ENCODE measurements at regions not wholly inside any gene's neighbourhood (a gene's known extent, or its start where the extent isn't known, plus 50 kb on each side); places are given as distances from the start of the nearest gene placed in this dataset.

DNA sequence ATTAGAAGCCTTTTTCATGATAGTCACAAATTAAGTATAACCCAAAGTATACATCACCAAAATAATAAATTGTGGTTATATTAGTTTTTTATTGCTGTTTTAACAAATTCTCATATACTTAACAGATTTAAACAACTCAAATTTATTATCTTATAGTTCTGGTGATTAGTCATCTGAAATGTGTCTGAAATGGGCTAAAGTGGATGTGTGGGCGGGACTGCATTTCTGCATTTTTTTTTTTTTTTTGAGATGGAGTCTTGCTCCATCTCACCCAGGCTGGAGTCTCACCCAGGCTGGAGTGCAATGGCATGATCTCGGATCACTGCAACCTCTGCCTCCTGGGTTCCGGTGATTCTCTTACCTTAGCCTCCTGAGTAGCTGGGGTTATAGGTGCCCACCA lies 891.5 kb upstream of the CELF2 start:
- no peaks in the 10 kb centered on the region for H3K9me3 ChIP-seq (ENCODE audit: control insufficient read depth, low read length)
- no peak overlapping the region for H3K4me3 ChIP-seq (ENCODE audit: extremely low read depth, insufficient read depth, low read length, poor library complexity, severe bottlenecking)
- H3K4me1 ChIP-seq (ENCODE audit: control insufficient read depth, insufficient read depth, low read length, poor library complexity, severe bottlenecking) = no peaks in the 10 kb centered on the region
- WGBS, 2 experiments (ENCODE audit: insufficient coverage in 2 of 2) = 67 to 94% methylated on average over 1 to 2 of the region's 3 CpGs
- H3K27ac ChIP-seq (ENCODE audit: low read depth, low read length, severe bottlenecking) = no peak overlapping the region
- H3K36me3 ChIP-seq (ENCODE audit: control insufficient read depth, insufficient read depth, low read length) = no peaks in the 10 kb centered on the region

DNA sequence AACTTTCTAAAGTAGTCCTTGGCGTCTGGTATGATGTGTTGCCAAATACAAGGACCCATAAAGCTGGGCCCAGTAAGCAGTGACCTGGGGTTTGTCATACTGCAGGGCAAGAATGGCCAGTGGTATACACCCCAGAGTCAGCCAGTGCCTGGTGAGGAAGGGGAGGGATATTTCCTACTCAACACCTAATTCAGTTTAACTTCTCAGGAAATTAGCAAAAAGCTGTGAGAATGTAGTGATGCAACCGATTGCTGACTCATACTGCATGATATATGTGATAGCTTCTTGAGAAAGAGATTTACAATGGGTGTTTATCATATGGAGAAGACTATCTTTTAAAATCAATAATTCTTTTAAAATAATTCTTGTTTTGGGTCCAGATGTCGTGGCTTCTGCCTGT lies 889.3 kb upstream of the CELF2 start:
- Histone ChIP-seq H3K36me3 (ENCODE audit: control insufficient read depth, insufficient read depth, low read length) (no peaks in the 10 kb centered on the region), H3K4me3 (ENCODE audit: extremely low read depth, insufficient read depth, low read length, poor library complexity, severe bottlenecking) (no peak overlapping the region), H3K9me3 (ENCODE audit: control insufficient read depth, low read length) (no peaks in the 10 kb centered on the region), H3K27ac (ENCODE audit: low read depth, low read length, severe bottlenecking) (no peak overlapping the region), H3K4me1 (ENCODE audit: control insufficient read depth, insufficient read depth, low read length, poor library complexity, severe bottlenecking) (no peaks in the 10 kb centered on the region)
- 68 to 100% methylated on average over 2 of the region's 3 CpGs for WGBS, 2 experiments (ENCODE audit: insufficient coverage in 2 of 2)

- WGBS, 2 experiments (ENCODE audit: insufficient coverage in 2 of 2) = no CpG with 5 or more reads among the region's 2 CpGs
- H3K36me3 ChIP-seq (ENCODE audit: control insufficient read depth, insufficient read depth, low read length) = no peaks in the 10 kb centered on the region
- no peak overlapping the region for H3K27ac ChIP-seq (ENCODE audit: low read depth, low read length, severe bottlenecking)
- H3K4me3 ChIP-seq (ENCODE audit: extremely low read depth, insufficient read depth, low read length, poor library complexity, severe bottlenecking) = no peak overlapping the region
- no peaks in the 10 kb centered on the region for H3K4me1 ChIP-seq (ENCODE audit: control insufficient read depth, insufficient read depth, low read length, poor library complexity, severe bottlenecking)
- no peaks in the 10 kb centered on the region for H3K9me3 ChIP-seq (ENCODE audit: control insufficient read depth, low read length)
Observed at GRCh38 chr10:10130686-10131085, 887.0 kb upstream of the CELF2 start.

- Histone ChIP-seq H3K4me3 (ENCODE audit: extremely low read depth, insufficient read depth, low read length, poor library complexity, severe bottlenecking) (no peak overlapping the region), H3K9me3 (ENCODE audit: control insufficient read depth, low read length) (no peaks in the 10 kb centered on the region), H3K4me1 (ENCODE audit: control insufficient read depth, insufficient read depth, low read length, poor library complexity, severe bottlenecking) (no peaks in the 10 kb centered on the region), H3K27ac (ENCODE audit: low read depth, low read length, severe bottlenecking) (no peak overlapping the region), H3K36me3 (ENCODE audit: control insufficient read depth, insufficient read depth, low read length) (no peaks in the 10 kb centered on the region)
- WGBS, 2 experiments (ENCODE audit: insufficient coverage in 2 of 2) = 100% methylated on average over 1 of the region's 1 CpG; no CpG with 5 or more reads in 1 of the 2 experiments
Observed at GRCh38 chr10:10132009-10132408, 885.7 kb upstream of the CELF2 start.

DNA sequence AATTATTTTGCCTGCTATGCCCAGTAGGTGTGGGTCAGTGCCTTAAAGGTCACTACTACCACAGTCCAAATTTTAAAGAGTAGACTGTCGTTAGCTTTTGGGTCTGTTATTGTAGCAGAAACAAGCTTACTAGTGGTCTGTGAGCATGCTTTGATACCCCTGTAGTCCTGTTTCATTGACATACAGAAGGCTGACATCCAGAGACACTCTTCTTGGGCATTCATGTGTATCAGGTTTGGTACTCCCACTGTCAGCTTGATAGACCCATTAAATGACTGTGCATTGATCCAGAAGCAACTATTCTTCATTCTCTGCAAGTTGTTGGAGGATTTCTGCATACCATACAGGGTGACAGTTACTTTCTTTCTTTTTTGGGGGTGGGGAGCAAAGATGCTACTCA lies 884.4 kb upstream of the CELF2 start:
- Histone ChIP-seq H3K4me1 (ENCODE audit: control insufficient read depth, insufficient read depth, low read length, poor library complexity, severe bottlenecking) (no peaks in the 10 kb centered on the region), H3K4me3 (ENCODE audit: extremely low read depth, insufficient read depth, low read length, poor library complexity, severe bottlenecking) (no peak overlapping the region), H3K9me3 (ENCODE audit: control insufficient read depth, low read length) (no peaks in the 10 kb centered on the region), H3K36me3 (ENCODE audit: control insufficient read depth, insufficient read depth, low read length) (no peaks in the 10 kb centered on the region), H3K27ac (ENCODE audit: low read depth, low read length, severe bottlenecking) (no peak overlapping the region)
- WGBS, 2 experiments (ENCODE audit: insufficient coverage in 2 of 2) = no CpG with 5 or more reads among the region's 1 CpG

DNA sequence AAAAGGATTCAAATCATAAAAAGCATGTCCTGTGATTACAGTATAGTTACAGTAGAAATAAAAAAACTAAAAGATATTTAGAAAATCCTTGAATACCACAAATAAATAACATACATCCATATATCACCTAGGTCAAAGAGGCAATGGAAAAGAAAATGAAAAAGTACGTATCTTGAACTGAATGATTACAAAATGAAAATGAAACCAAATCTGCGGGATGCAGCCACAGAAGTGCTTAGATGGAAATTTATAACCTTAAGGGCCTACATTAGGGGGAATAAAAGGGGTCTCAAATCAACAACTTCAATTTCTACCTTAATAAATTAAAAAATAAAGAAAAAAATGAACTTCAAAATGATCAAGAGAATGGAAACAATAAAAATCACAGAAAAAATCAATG lies 879.0 kb upstream of the CELF2 start:
- Histone ChIP-seq H3K4me1 (ENCODE audit: control insufficient read depth, insufficient read depth, low read length, poor library complexity, severe bottlenecking) (no peaks in the 10 kb centered on the region), H3K9me3 (ENCODE audit: control insufficient read depth, low read length) (no peaks in the 10 kb centered on the region), H3K27ac (ENCODE audit: low read depth, low read length, severe bottlenecking) (no peak overlapping the region), H3K36me3 (ENCODE audit: control insufficient read depth, insufficient read depth, low read length) (no peaks in the 10 kb centered on the region), H3K4me3 (ENCODE audit: extremely low read depth, insufficient read depth, low read length, poor library complexity, severe bottlenecking) (no peak overlapping the region)
- WGBS, 2 experiments (ENCODE audit: insufficient coverage in 2 of 2) = 100% methylated on average over 2 of the region's 2 CpGs; no CpG with 5 or more reads in 1 of the 2 experiments

- Histone ChIP-seq H3K4me3 (ENCODE audit: extremely low read depth, insufficient read depth, low read length, poor library complexity, severe bottlenecking) (no peak overlapping the region), H3K9me3 (ENCODE audit: control insufficient read depth, low read length) (no peaks in the 10 kb centered on the region), H3K4me1 (ENCODE audit: control insufficient read depth, insufficient read depth, low read length, poor library complexity, severe bottlenecking) (no peaks in the 10 kb centered on the region), H3K36me3 (ENCODE audit: control insufficient read depth, insufficient read depth, low read length) (no peaks in the 10 kb centered on the region), H3K27ac (ENCODE audit: low read depth, low read length, severe bottlenecking) (no peak overlapping the region)
- 72 to 93% methylated on average over 2 to 3 of the region's 4 CpGs for WGBS, 2 experiments (ENCODE audit: insufficient coverage in 2 of 2)
Observed at GRCh38 chr10:10141782-10142382, 875.8 kb upstream of the CELF2 start.

DNA sequence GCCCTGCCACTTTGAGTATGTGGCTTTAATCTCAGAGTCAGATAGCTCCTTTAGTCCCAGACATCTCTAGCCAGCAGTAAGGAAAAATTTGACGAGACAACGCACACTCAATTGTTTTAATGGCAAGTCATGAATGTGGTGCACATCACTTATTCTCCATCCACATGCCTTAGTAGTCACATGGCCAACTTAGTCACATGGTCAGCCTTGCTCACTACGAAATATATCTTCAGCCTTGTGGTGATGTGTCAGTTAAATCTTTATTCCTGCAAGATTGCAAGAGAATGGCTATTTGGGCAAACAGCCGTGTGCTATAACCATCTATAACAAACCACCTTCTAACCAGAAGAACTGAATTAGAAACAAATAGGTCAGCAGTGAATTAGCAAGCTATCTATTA lies 871.1 kb upstream of the CELF2 start:
- H3K4me3 ChIP-seq (ENCODE audit: extremely low read depth, insufficient read depth, low read length, poor library complexity, severe bottlenecking) = no peak overlapping the region
- no peak overlapping the region for H3K27ac ChIP-seq (ENCODE audit: low read depth, low read length, severe bottlenecking)
- H3K4me1 ChIP-seq (ENCODE audit: control insufficient read depth, insufficient read depth, low read length, poor library complexity, severe bottlenecking) = no peaks in the 10 kb centered on the region
- no peaks in the 10 kb centered on the region for H3K9me3 ChIP-seq (ENCODE audit: control insufficient read depth, low read length)
- no CpG with 5 or more reads among the region's 4 CpGs for WGBS, 2 experiments (ENCODE audit: insufficient coverage in 2 of 2)
- H3K36me3 ChIP-seq (ENCODE audit: control insufficient read depth, insufficient read depth, low read length) = no peaks in the 10 kb centered on the region

- H3K4me1 ChIP-seq (ENCODE audit: control insufficient read depth, insufficient read depth, low read length, poor library complexity, severe bottlenecking) = no peaks in the 10 kb centered on the region
- H3K4me3 ChIP-seq (ENCODE audit: extremely low read depth, insufficient read depth, low read length, poor library complexity, severe bottlenecking) = no peak overlapping the region
- no CpG with 5 or more reads among the region's 1 CpG for WGBS, 2 experiments (ENCODE audit: insufficient coverage in 2 of 2)
Observed at GRCh38 chr10:10149899-10150298, 867.8 kb upstream of the CELF2 start.

GRCh38 chr10:10156917-10157600 lies 860.6 kb upstream of the CELF2 start:
- Histone ChIP-seq H3K4me3 (ENCODE audit: extremely low read depth, insufficient read depth, low read length, poor library complexity, severe bottlenecking) (no peak overlapping the region), H3K36me3 (ENCODE audit: control insufficient read depth, insufficient read depth, low read length) (no peaks in the 10 kb centered on the region), H3K27ac (ENCODE audit: low read depth, low read length, severe bottlenecking) (no peak overlapping the region), H3K4me1 (ENCODE audit: control insufficient read depth, insufficient read depth, low read length, poor library complexity, severe bottlenecking) (no peaks in the 10 kb centered on the region), H3K9me3 (ENCODE audit: control insufficient read depth, low read length) (no peaks in the 10 kb centered on the region)
- 89 to 90% methylated on average over 4 to 6 of the region's 7 CpGs for WGBS, 2 experiments (ENCODE audit: insufficient coverage in 2 of 2)

More at GRCh38 chr10:10149899-10150298, 867.8 kb upstream of the CELF2 start:
- H3K27ac ChIP-seq (ENCODE audit: low read depth, low read length, severe bottlenecking) = no peak overlapping the region
- H3K36me3 ChIP-seq (ENCODE audit: control insufficient read depth, insufficient read depth, low read length) = no peaks in the 10 kb centered on the region
- no peaks in the 10 kb centered on the region for H3K9me3 ChIP-seq (ENCODE audit: control insufficient read depth, low read length)

DNA sequence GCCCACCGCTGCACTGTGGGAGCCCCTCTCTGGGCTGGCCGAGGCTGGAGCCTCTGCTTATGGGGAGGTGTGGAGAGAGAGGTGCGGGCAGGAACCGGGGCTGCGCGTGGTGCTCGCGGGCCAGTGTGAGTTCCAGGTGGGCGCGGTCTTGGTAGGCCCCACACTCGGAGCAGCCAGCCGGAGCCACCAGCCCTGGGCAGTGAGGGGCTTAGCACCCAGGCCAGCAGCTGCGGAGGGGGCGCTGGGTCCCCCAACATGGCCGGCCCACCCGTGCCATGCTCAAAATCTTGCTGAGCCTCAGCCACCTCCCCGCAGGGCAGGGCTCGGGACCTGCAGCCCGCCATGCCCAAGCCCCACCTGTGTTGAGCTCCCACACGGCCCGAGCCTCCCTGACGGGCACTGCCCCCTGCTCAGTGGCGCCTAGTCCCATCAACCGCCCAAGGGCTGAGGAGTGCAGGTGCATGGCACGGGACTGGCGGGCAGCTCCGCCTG lies 856.8 kb upstream of the CELF2 start:
- Histone ChIP-seq H3K27ac (ENCODE audit: low read depth, low read length, severe bottlenecking) (no peak overlapping the region), H3K36me3 (ENCODE audit: control insufficient read depth, insufficient read depth, low read length) (no peaks in the 10 kb centered on the region), H3K9me3 (ENCODE audit: control insufficient read depth, low read length) (no peaks in the 10 kb centered on the region), H3K4me3 (ENCODE audit: extremely low read depth, insufficient read depth, low read length, poor library complexity, severe bottlenecking) (no peak overlapping the region), H3K4me1 (ENCODE audit: control insufficient read depth, insufficient read depth, low read length, poor library complexity, severe bottlenecking) (no peaks in the 10 kb centered on the region)
- 88 to 95% methylated on average over 22 to 24 of the region's 27 CpGs for WGBS, 2 experiments (ENCODE audit: insufficient coverage in 2 of 2)
